Stimulated activated CD8-positive, alpha-beta memory T cell treated with anti-CD3 and anti-CD28 coated beads, Interleukin-7, amount 100 ng/mL, for 1 hour (primary cell): ENCODE measurements at regions not wholly inside any gene's neighbourhood (a gene's known extent, or its start where the extent isn't known, plus 50 kb on each side); places are given as distances from the start of the nearest gene placed in this dataset.
"Not testable (repeated sequence)": the region's sequence is repeated elsewhere in the genome, so short reads cannot be mapped to it uniquely, and the experiment has no call there.

Experiments used
- DNase-seq, 2 donors: peaks; one replicate each; pipeline ENCODE4 v3.0.0-alpha.2; 2020; ENCODE audit warnings: low read depth in 2 of 2

DNA sequence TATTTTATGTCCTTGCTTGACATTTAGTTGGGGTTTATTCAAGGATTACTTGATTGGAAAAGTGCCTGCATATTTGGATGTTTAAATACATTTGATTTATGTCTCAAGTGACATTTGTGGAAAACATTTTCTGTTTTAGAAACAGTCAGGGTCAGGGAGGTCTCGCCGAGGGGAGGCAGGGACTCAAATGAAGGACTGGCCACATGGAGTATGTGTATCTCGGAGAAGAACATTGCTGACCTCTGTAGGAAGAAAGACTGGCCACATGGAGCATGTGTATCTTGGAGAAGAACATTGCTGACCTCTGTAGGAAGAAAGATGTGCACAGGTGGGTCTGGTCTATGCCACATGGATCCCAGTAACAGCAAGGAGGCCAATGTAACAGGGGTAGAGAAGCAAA, 233.6 kb downstream of the TRIML1 start:
- no peak for DNase-seq

DNA sequence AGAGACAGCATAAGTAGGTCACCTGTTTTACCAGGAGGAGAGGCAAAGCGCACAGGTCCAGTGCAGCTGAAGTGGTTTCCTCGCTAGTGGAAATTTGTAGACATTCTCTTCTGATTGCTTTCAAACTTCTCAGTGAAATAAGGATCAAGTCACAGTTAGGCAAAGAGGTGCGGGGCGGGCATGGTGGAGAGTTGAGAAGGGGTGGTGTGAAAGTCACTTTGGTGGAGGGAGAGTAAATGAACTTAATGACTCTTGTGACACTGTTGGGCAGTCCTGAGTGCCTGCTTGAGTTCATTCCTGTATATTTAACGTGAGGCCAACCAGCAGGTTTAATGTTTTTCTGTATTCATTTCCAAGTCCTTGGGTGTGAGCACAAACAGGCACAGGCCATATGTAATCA, 235.6 kb downstream of the TRIML1 start:
- no peak for DNase-seq

DNA sequence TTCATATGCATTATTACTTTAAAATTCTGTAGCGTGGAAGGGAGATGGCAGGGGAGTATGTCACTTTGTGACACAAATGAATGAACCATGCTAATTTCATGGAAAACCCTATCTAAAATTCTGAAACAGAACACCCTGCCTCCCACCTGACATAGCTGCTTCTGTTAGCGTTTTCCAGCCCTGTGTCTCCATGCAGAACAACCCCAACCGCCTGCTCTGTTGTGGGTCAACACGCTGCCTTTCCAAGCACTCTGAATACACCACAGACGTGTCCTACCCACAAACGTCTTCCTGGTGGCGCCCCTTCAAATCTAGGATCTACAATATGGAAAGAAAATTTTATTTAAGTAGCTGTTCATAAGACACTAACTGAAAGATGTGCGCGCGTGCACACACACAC, 238.6 kb downstream of the TRIML1 start:
- no peak for DNase-seq

DNA sequence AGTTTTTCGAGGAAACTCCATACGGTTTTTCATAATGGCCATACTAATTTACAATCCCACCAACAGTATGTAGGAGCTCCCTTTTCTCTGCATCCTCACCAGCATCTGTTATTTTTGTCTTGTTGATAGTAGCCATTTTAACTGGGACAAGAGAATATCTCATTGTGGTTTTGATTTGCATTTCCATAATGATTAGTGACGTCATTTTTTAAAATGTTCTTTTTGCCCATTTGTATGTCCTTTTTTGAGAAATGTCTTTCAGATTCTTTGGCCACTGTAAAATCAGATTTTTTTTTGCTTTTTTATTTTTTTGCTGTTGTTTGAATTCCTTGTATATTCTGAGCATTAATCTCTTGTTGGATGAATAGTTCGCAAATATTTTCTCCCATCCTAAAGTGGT, 243.9 kb downstream of the TRIML1 start:
- no peak for DNase-seq

DNA sequence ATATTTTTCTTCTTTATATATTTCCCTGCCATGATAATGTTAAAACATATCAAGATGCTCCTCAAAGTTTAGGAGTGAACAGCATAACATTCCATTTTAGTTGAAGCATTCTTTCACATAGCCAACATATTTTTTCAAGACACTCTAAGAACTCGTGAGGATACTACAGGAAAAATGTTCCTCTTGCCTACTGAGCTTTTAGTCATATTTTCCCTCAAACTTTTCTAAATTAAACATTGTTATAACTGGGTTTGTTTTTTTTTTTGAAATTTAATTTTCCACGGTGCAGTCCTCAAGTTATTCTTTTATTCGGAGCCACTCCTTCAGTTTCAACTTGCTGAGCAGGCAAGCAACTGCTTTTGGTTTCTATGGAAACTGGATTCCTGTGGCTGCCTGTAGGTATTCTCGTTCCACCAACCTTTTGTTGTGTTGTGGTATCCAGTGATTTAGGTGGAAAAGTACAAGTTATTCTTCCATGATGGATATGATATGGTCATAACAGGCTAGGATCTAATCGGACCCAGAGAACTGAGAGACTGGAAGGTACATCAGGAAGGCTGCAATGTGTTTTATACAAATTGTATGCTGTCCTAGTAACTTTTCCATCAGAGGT, 248.0 kb downstream of the TRIML1 start:
- DNase-seq, result no peak

DNA sequence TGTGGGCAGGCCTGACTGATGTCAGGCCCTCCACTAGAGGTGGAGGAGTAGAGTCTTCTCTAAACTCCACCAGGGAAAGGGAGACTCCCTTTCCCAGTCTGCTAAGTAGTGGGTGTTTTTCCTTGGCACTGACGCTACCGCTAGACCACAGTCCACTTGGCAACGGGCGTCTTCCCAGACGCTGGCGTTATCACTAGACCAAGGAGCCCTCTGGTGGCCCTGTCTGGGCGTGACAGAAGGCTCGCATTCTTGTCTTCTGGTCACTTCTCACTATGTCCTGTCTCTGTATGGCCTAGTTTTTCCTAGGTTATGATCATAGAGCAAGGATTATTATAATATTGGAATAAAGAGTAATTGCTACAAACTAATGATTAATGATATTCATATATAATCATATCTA, 252.1 kb downstream of the TRIML1 start:
- DNase-seq, result not testable (repeated sequence)

DNA sequence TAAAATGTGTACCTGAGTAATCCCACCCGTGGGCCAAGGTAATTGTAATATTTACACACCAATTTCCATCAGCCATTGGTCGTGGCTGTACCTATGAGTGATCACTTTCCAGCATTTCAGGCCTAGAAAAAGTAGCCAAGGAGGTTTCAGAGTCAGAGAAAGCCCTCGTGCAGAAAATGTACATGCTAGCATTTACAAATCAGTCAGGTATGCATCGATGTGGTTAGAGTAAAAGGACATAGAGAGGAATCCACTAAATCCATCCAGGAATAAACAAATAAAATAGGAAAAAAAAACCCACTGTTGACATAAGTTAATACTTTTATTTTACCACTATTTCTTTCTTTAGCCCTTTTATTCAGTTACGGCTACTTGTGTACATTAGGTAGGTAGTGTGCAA, 256.8 kb downstream of the TRIML1 start:
- DNase-seq, result no peak

DNA sequence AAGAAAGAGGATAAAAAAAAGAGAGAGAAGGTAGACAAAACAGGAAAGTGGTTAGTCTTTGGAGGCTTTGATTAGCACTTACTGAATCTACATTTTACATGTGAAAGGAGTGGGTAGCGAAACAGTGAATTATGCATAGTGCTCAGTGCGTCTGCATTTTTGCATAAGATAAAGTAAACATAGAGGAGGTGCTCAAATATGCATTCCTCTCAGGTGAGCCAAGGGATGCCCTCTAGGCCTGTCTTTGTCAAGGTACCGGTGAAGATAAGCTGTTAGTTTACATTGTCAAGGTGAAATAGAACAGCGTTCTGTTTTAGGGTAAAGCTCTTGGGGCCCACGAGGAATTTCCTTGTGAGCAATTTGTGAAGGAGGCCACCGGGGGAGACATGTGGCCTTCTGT, 260.6 kb downstream of the TRIML1 start:
- no peak for DNase-seq

DNA sequence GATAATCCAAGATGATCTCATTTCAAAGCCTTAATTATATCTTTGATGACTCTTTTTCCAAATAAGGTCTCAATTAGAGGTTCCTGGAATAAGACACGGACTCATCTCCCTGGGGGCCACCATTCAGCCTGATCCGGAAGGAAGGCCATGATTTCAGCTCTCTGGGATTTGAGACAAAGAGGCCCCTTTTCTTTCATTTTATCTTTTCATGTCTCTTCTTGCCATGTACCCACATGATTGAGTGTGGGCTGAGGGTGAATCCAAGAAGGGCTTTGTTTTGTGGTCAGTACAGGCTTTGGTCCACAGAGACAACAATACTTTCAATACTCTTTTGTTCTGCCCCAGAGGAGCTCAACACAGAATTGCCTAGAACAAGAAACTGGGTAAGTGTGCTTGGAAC, 261.2 kb downstream of the TRIML1 start:
- no peak for DNase-seq

DNA sequence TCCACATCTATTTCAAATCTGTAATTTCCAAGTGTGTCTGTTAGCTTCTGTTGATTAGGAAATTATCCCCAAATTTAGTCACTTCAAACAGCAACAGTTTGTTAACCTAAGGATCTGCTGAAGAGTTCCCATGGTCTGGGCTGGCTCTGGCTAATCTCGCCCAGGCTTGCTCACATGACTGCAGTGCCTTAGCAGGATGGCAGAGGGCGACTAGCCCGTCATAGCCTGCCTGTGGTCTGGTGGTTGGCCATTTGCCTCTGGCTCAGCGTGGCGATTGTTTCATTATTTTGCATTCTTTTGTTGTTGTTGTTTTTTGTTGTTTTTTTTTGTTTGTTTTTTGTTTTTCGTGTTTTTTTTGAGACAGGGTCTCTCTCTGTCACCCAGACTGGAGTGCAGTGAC, 264.0 kb downstream of the TRIML1 start:
- no peak for DNase-seq

DNA sequence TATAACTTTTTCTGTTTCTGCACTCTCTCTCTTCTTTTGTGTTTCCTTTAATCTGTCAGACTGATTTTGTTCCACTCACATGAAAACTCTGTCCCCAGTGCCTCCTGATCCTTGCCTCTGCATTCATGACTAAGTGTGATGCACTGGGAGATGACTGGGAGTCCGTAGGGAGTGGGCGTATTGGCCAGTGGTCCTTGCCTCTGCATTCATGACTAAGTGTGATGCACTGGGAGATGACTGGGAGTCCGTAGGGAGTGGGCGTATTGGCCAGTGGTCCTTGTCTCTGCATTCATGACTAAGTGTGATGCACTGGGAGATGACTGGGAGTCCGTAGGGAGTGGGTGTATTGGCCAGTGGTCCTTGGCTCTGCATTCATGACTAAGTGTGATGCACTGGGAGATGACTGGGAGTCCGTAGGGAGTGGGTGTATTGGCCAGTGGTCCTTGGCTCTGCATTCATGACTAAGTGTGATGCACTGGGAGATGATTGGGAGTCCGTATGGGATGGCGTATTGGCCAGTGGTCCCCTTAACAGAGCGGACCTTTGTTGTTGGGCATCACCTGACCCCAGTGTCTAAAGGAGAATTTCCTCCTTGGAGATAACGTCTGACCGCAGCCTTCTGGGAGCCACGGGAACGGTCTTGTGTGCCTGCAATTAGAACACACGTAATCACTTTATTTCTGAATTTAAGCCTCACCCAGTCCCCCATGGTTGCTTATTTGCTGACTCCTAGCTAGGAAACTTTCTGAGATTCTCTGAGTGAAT, 266.0 kb downstream of the TRIML1 start:
- DNase-seq, result not testable (repeated sequence)

DNA sequence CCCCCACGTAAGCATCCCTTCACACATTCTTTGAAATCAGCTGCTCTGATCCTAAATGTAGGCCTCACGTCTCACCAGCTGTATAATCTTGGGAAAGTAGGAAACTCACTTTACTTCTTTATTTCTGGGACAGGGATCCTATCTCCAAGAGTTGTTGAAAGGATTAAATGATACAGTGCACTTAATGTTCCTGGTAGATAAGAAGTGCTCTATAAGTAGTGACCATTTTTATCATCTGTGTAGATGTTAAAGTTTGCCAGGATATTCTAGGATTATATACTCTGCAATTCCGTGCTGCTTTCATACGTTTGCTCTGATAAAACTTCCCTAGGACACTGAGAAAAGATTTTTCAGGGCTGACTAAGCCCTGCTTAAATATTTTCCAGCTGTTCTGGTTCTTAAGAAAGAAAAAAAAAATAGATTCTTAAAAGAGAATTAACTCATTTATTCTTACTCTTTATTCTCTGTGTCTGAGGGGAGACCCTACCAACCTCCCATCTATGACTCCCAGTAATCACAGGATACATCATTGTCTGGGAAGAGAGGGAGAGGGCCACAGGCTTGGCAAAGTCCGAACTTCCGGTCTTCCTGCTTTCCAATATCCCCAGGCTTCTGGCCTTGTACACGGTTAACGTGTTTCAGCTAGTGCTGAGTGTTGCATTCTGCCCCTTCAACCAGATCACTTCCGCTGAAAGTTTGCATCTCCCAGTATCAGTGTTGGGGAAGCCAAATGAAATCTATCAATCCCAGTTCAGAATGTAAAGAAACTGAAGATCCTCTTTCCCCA, 269.2 kb downstream of the TRIML1 start:
- DNase-seq, result no peak

DNA sequence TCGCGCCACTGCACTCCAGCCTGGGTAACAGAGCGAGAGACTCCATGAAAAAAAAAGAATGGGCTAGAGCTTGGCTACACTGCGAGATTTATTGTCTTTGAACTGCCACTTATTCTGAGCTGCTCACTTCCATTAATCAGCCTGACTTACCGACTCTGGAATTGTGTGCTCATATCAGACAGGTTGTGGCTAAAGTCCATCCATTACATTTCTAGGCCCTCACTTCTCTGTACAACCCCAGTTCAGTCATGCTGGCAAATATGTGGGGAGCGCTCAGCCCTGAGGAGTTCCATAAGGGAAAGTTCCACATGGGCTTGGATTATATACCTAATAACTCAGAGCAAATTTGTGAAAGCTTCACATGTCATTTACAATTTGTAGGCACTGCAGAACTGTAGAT, 270.6 kb downstream of the TRIML1 start:
- DNase-seq, result no peak

DNA sequence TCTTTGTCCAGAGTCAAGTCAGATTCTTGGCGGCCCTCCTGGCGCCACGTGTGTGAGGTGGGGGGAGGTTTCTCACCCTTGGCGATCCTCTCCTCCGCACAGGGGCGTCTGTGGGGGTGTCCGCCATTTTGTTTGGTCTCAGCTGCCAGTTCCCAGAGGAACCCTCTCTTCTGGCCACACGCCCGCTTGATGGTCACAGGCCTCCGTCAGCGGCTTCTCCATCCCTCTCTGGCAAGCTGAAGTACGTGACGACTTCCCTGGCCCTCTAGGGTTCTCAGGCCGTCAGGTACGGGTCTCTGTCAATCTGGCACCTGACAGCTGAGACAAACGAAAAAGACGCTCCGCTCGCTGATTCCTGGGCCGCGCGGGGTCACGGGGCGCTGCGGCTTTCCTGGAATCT, 272.6 kb downstream of the TRIML1 start:
- no peak for DNase-seq

DNA sequence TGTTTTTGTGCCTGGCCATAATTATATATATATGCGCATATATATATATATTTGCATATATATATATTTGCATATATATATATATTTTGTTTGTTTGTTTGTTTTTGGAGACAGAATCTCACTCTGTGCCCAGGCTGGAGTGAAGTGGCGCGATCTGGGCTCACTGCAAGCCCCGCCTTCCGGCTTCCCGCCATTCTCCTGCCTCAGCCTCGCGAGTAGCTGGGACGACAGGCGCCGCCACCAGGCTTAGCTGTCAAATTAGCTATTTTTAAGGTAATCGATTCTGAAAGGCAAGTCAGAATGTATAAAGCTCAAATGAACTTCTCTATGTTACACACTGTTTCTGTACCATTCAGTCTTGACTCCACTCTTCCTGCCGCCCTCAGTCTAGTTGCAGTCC, 273.3 kb downstream of the TRIML1 start:
- no peak for DNase-seq

DNA sequence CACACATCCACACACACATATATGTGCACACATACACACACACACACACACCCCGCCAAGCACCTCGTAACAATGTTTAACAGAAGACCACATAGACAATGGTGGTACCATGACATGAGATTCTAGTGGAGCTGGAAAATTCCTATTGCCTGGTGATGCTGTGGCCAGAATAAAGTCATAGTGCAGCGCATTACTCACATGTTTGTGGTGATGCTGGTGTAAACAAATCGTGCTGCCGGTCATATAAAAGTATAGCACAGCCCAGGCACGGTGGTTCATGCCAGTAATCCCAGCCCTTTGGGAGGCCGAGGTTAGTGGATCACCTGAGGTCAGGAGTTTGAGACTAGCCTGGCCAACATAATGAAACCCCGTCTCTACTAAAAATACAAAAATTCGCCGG, 275.2 kb downstream of the TRIML1 start:
- DNase-seq, result no peak

DNA sequence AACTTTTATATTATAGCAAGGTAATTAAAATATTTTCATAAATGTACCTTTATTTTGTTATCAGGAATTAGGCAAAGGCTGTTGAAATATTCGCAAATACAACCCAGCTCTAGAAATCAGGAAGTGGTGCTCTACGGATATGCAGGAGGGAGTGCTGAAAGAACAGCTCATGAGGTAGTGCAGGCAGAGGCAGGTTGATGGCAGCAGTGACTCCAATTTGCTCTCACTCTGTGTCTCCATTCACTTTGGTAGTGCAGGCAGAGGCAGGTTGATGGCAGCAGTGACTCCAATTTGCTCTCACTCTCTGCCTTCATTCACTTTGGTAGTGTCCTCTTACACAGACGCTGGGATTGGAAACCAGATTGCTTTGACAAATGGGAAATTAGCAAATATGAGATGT, 277.9 kb downstream of the TRIML1 start:
- DNase-seq, result no peak

DNA sequence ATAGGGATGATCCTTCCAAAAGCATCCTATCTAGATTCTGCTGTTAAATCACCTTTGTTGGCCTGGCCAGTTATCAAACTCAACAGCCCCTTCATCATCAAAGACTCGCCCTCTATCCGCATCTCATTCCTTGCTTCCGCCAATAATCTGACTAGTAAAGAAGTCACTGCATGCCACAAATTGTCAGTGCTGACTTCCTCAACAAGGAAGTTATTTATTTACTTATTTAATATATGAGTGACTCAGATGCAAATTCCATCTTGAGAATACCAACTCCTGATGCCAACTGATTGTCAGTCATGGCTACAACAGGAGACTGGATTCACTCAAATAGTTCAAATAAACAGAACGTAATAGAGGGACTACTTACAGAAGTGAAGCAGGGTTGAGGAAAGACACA, 283.8 kb downstream of the TRIML1 start:
- DNase-seq, result no peak

DNA sequence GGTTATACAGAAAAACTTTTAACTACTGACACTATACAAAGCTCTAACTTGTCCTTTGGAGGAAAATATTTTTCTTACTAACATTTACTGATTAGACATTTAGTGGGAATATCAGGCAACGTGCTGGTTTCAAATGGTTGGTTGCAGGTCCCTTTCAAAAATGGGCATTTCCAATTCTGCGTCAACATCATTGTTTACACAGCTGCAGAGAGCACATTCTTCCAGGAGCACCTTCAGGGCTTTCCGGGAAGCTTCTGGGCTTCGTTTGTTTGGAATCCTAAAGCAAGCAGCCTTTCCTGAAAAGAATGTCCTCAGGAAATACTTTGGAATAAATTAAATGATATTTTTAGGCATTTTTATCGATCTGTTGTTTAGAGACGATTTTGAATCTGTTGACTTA, 289.7 kb downstream of the TRIML1 start:
- DNase-seq, result no peak

DNA sequence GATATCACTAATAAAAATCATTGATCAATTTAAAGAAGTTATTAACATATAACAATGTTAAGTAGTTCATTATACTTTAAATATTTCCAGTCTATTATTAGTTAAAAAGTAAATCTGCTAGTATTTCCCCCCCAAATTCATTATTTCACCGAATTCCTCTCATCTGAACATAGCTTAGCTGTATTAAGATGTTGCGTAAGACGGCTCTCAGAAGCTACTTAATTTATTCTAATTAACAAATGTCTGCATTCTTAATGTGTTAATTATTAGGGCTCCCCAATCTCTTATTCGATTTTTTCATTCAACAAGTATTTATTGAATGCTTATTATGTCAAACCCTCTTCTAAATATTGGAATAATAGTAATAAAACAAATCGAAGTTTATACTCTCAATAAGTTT, 290.7 kb downstream of the TRIML1 start:
- DNase-seq, result no peak

DNA sequence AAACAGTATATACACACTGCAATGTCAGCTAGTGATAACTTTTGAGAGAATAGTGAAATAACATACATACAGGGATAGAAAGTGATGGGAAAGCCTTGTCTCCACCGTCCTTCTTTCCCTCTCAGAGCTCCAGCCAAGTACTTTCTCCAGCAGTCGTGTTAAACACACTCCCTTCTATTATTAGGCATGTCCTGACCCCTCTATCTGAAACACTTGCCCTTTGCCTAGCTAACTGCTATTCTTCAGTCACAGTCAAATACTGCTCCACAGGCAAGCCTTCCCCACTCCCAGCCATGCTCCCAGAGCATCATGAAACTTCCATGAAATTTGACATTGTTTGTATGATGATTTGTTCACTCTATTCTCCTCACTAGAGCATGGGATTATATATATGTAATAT, 291.1 kb downstream of the TRIML1 start:
- DNase-seq, result no peak

DNA sequence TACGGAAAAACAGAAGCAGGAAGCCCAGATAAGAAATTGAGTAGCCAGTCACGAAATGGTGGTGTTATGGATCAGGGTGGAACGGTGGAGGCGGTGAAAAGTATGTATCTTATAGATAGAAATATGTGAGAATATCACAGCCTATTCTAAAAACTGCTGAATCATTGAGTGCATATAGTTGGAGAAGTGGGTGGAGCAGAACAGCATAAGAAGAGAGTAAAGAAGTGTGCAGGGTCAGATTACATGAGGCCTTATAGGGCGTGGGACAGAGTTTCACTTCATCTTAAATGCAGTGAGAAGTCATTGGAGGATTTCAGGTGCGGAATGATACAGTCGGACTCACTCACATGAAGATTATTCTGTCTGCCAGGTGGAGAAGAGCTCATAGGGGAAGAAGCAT, 293.1 kb downstream of the TRIML1 start:
- DNase-seq, result no peak

DNA sequence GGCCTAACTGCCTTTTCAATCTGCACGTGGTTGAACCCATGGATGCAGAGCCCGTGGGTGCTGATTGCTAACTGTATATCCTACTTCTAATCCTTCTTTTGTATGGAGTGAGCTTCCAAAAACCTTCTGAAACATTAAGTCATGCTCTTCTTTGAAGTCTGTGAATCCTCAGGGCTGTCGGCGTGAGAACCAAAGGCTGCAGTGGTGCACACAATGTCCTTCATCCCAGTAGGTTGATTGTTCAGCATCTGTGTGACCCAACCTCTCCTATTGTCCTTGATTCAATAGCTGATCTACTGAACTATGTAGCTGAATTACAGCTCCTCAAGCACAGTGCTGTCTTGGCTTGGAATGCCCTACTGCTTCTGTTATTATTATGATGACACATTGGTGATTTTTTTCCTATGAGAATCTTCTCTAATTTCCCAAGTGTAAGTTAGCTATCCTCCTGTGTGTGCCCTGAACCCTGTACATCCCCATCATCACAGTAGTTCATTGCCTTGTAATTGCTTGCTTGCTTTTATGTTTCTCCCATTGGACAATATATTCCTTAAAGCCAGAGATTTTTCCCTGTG, 294.6 kb downstream of the TRIML1 start:
- no peak for DNase-seq
